GM18868 (cell line): ENCODE measurements at regions not wholly inside any gene's neighbourhood (a gene's known extent, or its start where the extent isn't known, plus 50 kb on each side); places are given as distances from the start of the nearest gene placed in this dataset.
"Not testable (repeated sequence)": the region's sequence is repeated elsewhere in the genome, so short reads cannot be mapped to it uniquely, and the experiment has no call there.

Experiments
- ATAC-seq: cut with Tn5 transposase; IDR thresholded peaks from one replicate; pipeline ENCODE4 v1.9.1; 2021; ENCODE audit warnings: mild to moderate bottlenecking, moderate library complexity; ENCODE audit not compliant: unreplicated experiment

- no peak for ATAC-seq
Observed at GRCh38 chrX:5314148-5314547, 914.5 kb downstream of the NLGN4X start.

GRCh38 chrX:5307416-5307815 lies 921.3 kb downstream of the NLGN4X start:
- ATAC-seq: no peak

- ATAC-seq: no peak
Observed at GRCh38 chrX:5306654-5307121, 922.0 kb downstream of the NLGN4X start.

- no peak for ATAC-seq
Observed at GRCh38 chrX:5305452-5305851, 923.2 kb downstream of the NLGN4X start.

- ATAC-seq: no peak
Observed at GRCh38 chrX:5295004-5295403, 933.7 kb downstream of the NLGN4X start.

GRCh38 chrX:5290635-5291034 lies 938.0 kb downstream of the NLGN4X start:
- ATAC-seq: no peak

- ATAC-seq: not testable (repeated sequence)
Observed at GRCh38 chrX:5289949-5290348, 938.7 kb downstream of the NLGN4X start.

GRCh38 chrX:5278908-5279307 lies 949.8 kb downstream of the NLGN4X start:
- no peak for ATAC-seq

- no peak for ATAC-seq
Observed at GRCh38 chrX:5265324-5265850, 963.3 kb downstream of the NLGN4X start.

- no peak for ATAC-seq
Observed at GRCh38 chrX:5250106-5250505, 978.6 kb downstream of the NLGN4X start.

- no peak for ATAC-seq
Observed at GRCh38 chrX:5242091-5242790, 986.4 kb downstream of the NLGN4X start.

GRCh38 chrX:5236749-5237148 lies 991.9 kb downstream of the NLGN4X start:
- no peak for ATAC-seq

- ATAC-seq: no peak
Observed at GRCh38 chrX:5236096-5236495, 992.6 kb downstream of the NLGN4X start.

- no peak for ATAC-seq
Observed at GRCh38 chrX:5233830-5234229, 994.8 kb downstream of the NLGN4X start.

GRCh38 chrX:5220421-5220820 lies 1008.2 kb downstream of the NLGN4X start:
- ATAC-seq: no peak

GRCh38 chrX:5194806-5195205 lies 1033.9 kb downstream of the NLGN4X start:
- ATAC-seq: no peak

- ATAC-seq: no peak
Observed at GRCh38 chrX:5180135-5180741, 1048.4 kb downstream of the NLGN4X start.

- ATAC-seq: no peak
Observed at GRCh38 chrX:5176766-5177165, 1051.9 kb downstream of the NLGN4X start.

- ATAC-seq: no peak
Observed at GRCh38 chrX:5163663-5164062, 1065.0 kb downstream of the NLGN4X start.

GRCh38 chrX:5155301-5155700 lies 1073.4 kb downstream of the NLGN4X start:
- ATAC-seq: no peak

GRCh38 chrX:5145957-5146356 lies 1082.7 kb downstream of the NLGN4X start:
- no peak for ATAC-seq

GRCh38 chrX:5142644-5143043 lies 1086.0 kb downstream of the NLGN4X start:
- no peak for ATAC-seq
